A549 (cell line): ENCODE measurements at regions not wholly inside any gene's neighbourhood (a gene's known extent, or its start where the extent isn't known, plus 50 kb on each side); places are given as distances from the start of the nearest gene placed in this dataset.

Experiments used
- CEBPB ChIP-seq, 2 experiments: fragments of >200 bp in 1 of 2; sonication (Bioruptor Twin) in 1 of 2; formaldehyde crosslinking in 1 of 2; IDR thresholded peaks; 2 replicates each; pipeline ENCODE4 v1.6.1; 2012 to 2016
- CHD4 ChIP-seq: fragments of 200-600 bp; sonication (generic); IDR thresholded peaks from 2 replicates; pipeline ENCODE4 v1.6.1; 2016; ENCODE audit warnings: antibody characterized with exemption, mild to moderate bottlenecking, borderline replicate concordance
- ESRRA ChIP-seq: fragments of 150-350 bp; IDR thresholded peaks from 2 replicates; pipeline ENCODE4 v1.6.1; 2014; ENCODE audit warnings: mild to moderate bottlenecking, low read length, borderline replicate concordance
- HMGXB4 ChIP-seq: fragments of 250-450 bp; sonication (Bioruptor Pico); IDR thresholded peaks from 2 replicates; pipeline ENCODE4 v1.5.0; 2021; ENCODE audit warnings: mild to moderate bottlenecking, moderate library complexity, borderline replicate concordance
- HOXA7 ChIP-seq: fragments of 250-450 bp; sonication (Bioruptor Pico); IDR thresholded peaks from 2 replicates; pipeline ENCODE4 v1.5.0; 2020; ENCODE audit warnings: mild to moderate bottlenecking, moderate library complexity
- JUN ChIP-seq, 2 experiments: fragments of >200 bp; sonication (Bioruptor Twin); formaldehyde crosslinking; IDR thresholded peaks; 2 replicates in 1 of 2; 3 replicates in 1 of 2; pipeline ENCODE4 v1.6.1; 2016 to 2017
- JUNB ChIP-seq: fragments of >200 bp; sonication (Bioruptor Twin); formaldehyde crosslinking; IDR thresholded peaks from 2 replicates; pipeline ENCODE4 v1.6.1; 2016
- MAFK ChIP-seq: fragments of 450-650 bp; IDR thresholded peaks from 2 replicates; pipeline ENCODE4 v1.6.1; 2014; ENCODE audit not compliant: partially characterized antibody
- POLR2A ChIP-seq: IDR thresholded peaks from 2 replicates; pipeline ENCODE4 v1.6.1; 2012; ENCODE audit warnings: mild to moderate bottlenecking, low read length
- RAD21 ChIP-seq, 2 experiments: fragments of >200 bp in 1 of 2; sonication (Bioruptor Twin) in 1 of 2; formaldehyde crosslinking in 1 of 2; IDR thresholded peaks in 1 of 2; conservative IDR thresholded peaks in 1 of 2; 2 replicates in 1 of 2; 3 replicates in 1 of 2; pipeline ENCODE4 v1.6.1; 2012 to 2018; ENCODE audit warnings: inconsistent platforms in 1 of 2
- SMC3 ChIP-seq: fragments of >200 bp; sonication (Bioruptor Twin); formaldehyde crosslinking; IDR thresholded peaks from 3 replicates; pipeline ENCODE4 v1.6.1; 2018; ENCODE audit warnings: inconsistent platforms
- TF ChIP-seq, protein P1 (sequence below): fragments of >200 bp; sonication (Bioruptor Twin); formaldehyde crosslinking; IDR thresholded peaks from 3 replicates; pipeline ENCODE4 v1.5.1; 2016

DNA sequence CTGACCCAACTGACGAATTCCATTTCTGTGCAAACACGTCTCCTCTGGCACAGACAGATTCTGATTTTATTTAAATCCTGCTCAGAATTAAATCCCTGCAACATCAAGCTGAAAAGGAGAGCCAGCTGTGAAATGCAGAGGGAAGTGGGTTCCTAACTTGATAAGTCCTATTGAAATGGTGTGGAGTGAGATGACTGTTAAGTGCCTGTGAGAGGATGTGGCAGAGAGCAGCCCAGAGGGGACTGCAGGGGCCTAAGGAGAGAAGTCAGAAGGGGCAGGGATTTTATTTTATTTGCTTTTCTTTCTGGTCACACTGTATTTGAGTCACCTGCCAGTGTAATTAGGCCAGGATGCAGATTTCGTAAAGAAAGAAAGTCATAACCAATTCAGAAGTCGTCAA is 277.4 kb downstream of the NKX6-1 start:
- no peak for TF ChIP-seq HMGXB4 (CRISPR knock-in tag)
- TF ChIP-seq ESRRA: no peak
- TF ChIP-seq MAFK: no peak
- TF ChIP-seq, protein P1, sequence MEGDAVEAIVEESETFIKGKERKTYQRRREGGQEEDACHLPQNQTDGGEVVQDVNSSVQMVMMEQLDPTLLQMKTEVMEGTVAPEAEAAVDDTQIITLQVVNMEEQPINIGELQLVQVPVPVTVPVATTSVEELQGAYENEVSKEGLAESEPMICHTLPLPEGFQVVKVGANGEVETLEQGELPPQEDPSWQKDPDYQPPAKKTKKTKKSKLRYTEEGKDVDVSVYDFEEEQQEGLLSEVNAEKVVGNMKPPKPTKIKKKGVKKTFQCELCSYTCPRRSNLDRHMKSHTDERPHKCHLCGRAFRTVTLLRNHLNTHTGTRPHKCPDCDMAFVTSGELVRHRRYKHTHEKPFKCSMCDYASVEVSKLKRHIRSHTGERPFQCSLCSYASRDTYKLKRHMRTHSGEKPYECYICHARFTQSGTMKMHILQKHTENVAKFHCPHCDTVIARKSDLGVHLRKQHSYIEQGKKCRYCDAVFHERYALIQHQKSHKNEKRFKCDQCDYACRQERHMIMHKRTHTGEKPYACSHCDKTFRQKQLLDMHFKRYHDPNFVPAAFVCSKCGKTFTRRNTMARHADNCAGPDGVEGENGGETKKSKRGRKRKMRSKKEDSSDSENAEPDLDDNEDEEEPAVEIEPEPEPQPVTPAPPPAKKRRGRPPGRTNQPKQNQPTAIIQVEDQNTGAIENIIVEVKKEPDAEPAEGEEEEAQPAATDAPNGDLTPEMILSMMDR: no peak
- TF ChIP-seq JUNB: no peak
- no peak for TF ChIP-seq RAD21 (conservative IDR thresholded peaks at IDR 0.05 in 1 of 2, IDR thresholded peaks at IDR 0.05 in 1 of 2)
- TF ChIP-seq POLR2A: no peak
- TF ChIP-seq CEBPB (IDR thresholded peaks at IDR 0.05): no peak
- TF ChIP-seq CHD4: no peak
- no peak for TF ChIP-seq JUN (IDR thresholded peaks at IDR 0.05)
- no peak for TF ChIP-seq HOXA7 (CRISPR knock-in tag)
- TF ChIP-seq SMC3: no peak
